AG09309 (cell line): ENCODE measurements at regions not wholly inside any gene's neighbourhood (a gene's known extent, or its start where the extent isn't known, plus 50 kb on each side); places are given as distances from the start of the nearest gene placed in this dataset.

ENCODE experiments used
- DNase-seq: peaks from one replicate; pipeline ENCODE4 v3.0.0-alpha.2; 2010; ENCODE audit warnings: low read depth
- H3K4me3 ChIP-seq: 2 replicates; pipeline ENCODE4 v1.5.1; 2011; ENCODE audit warnings: mild to moderate bottlenecking, low read depth, low read length, moderate library complexity; ENCODE audit not compliant: control insufficient read depth
- TF ChIP-seq, protein P1 (sequence below): IDR thresholded peaks from 2 replicates; pipeline ENCODE4 v1.5.1; 2011; ENCODE audit warnings: mild to moderate bottlenecking, low read depth, low read length, inconsistent platforms; ENCODE audit not compliant: insufficient read depth, control insufficient read depth; ENCODE audit errors: missing control alignments

DNA sequence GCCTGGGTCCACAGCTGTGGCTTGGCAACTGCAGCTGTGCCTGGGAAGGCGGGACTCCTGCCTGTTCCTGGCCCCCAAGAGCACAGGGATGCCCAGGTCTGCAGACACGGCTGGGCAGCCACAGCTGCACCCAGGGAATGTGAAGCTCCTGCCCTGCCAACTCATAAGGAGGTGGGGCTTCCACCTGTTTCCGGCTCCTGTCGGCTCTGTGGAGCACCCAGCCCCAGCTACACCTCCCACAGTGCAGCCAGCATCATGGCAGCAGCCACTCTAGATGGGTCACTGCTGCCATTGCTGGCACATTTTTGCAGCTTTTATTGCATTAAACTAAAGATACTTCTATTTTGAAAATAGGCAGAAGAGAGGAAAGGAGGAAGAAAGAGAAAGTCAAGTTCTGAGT lies 207.9 kb downstream of the SAMD5 start:
- TF ChIP-seq, protein P1, sequence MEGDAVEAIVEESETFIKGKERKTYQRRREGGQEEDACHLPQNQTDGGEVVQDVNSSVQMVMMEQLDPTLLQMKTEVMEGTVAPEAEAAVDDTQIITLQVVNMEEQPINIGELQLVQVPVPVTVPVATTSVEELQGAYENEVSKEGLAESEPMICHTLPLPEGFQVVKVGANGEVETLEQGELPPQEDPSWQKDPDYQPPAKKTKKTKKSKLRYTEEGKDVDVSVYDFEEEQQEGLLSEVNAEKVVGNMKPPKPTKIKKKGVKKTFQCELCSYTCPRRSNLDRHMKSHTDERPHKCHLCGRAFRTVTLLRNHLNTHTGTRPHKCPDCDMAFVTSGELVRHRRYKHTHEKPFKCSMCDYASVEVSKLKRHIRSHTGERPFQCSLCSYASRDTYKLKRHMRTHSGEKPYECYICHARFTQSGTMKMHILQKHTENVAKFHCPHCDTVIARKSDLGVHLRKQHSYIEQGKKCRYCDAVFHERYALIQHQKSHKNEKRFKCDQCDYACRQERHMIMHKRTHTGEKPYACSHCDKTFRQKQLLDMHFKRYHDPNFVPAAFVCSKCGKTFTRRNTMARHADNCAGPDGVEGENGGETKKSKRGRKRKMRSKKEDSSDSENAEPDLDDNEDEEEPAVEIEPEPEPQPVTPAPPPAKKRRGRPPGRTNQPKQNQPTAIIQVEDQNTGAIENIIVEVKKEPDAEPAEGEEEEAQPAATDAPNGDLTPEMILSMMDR = no peak
- no peak overlapping the region for H3K4me3 ChIP-seq
- DNase-seq = no peak

DNA sequence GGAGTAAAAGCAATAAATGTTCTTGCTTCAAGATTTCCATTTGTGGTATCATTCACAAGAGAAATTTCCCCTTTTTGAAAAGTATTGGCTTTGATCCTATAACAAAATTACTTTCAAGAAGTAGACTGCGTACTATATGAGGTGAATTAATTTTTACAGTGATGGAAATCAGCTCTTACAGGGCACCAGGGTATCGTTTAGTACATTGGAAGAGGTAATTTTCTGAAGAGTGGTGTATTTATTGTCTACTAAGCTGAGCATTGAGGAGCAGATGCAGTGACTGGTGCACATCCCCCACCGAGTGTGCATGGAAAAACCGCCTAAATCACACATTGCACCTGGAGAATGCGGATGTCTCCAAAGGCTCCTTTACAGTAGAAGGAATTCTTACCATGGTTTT lies 209.5 kb downstream of the SAMD5 start:
- no peak for DNase-seq
- H3K4me3 ChIP-seq = no peak overlapping the region
- TF ChIP-seq, protein P1 = no peak

DNA sequence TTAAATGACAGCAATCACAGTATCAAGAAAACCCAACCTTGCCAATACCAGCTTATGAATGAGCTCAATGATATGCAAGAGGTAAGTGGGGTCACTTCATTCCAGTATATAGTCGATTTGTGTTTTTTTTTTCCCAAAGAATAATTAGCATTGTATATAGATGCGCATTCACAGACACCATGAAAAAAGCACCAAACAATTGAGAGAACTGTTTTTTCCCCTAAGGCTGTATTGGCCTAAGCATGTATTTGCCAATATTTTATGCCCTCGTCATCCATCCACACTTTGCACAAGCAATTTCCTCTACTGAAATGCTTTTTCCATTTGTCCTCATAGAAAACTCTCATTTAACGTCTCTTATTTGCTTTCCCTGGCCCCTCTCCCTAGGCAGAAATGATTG lies 213.7 kb downstream of the SAMD5 start:
- no peak for DNase-seq
- TF ChIP-seq, protein P1 = no peak
- no peak overlapping the region for H3K4me3 ChIP-seq

DNA sequence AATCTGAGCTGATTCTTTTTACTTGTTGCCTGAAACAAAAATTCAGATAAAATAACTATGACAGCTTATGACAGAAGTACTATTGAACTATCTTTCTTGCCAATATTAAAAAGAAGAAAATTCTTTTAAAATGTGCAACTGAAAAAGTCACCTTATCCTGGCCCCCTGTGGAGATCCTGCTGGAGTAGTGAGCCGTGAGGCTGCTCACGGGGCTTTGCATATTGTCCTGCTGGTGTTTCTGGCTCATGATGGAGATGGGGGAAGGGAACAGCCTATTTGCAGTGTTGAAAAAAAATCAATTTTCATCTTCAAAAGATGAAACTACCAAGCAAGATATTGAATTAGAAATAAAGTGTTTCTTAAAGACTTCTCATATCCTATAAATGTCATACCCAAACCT lies 216.0 kb downstream of the SAMD5 start:
- TF ChIP-seq, protein P1 = no peak
- no peak for DNase-seq
- H3K4me3 ChIP-seq = no peak overlapping the region

DNA sequence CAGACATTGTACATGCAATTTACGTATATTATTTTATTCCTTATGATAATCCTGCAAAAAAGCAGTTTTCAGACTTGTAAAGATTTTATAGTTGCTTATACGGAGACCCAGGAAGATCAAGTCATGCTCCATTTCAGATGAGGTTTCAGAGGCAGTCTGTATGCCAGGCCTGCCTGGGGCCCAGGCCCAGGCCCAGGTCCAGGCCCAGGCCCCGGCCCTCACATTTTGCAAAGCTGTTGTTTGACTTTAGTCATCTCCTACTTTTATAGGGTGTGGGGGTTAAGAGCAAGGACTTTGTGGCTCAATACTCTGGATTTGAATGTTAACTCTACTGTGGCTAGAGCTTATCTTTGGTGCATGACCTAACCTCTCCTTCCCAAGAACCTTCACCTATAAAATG lies 217.9 kb downstream of the SAMD5 start:
- H3K4me3 ChIP-seq = no peak overlapping the region
- TF ChIP-seq, protein P1 = no peak
- DNase-seq = no peak

DNA sequence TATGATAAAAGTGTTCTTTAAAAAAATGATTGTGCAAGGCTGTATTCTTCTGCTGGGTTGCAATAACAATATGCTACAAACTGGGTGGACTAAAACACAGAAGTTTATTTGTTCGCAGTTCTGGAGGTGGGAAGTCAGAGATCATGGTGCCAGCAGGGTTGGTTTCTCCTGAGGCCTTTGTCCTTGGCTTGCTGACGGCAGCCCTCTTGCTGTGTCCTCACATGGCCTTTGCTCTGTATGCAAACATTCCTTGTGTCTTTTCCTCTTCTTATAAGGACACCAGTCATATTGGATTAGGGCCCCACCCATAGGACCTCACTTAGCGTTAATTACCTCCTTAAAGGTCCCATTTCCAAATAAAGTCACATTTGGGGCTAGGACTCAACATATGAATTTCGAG lies 220.4 kb downstream of the SAMD5 start:
- no peak for DNase-seq
- H3K4me3 ChIP-seq = no peak overlapping the region
- TF ChIP-seq, protein P1 = no peak

DNA sequence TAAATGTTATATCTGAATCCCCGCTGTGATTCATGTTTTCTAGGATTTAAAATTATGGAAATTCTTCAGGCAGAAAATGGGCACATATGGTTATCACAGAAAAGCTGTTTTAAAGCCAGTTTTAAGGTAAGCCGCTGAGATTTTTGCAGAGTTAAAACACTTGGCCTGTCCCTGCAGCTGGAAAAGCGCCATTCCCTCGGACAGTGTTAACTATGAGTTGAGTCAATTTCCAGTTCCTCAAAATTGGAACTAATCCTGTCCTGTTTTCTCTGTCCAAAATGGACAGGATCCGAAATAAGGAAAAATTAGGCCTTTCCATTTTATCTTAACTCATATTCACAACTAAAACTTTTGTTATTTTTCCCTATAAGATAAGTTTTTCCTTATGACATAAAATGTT lies 225.2 kb downstream of the SAMD5 start:
- no peak overlapping the region for H3K4me3 ChIP-seq
- TF ChIP-seq, protein P1 = no peak
- no peak for DNase-seq
